Ishikawa (cell line): ENCODE measurements at regions not wholly inside any gene's neighbourhood (a gene's known extent, or its start where the extent isn't known, plus 50 kb on each side); places are given as distances from the start of the nearest gene placed in this dataset.

ENCODE experiments used
- CEBPB ChIP-seq: IDR thresholded peaks from 2 replicates; pipeline ENCODE4 v1.6.1; 2012
- EP300 ChIP-seq: IDR thresholded peaks from 2 replicates; pipeline ENCODE4 v1.6.1; 2012; ENCODE audit warnings: borderline replicate concordance
- TF ChIP-seq, protein P1 (sequence below): IDR thresholded peaks from 2 replicates; pipeline ENCODE4 v1.6.1; 2012

DNA sequence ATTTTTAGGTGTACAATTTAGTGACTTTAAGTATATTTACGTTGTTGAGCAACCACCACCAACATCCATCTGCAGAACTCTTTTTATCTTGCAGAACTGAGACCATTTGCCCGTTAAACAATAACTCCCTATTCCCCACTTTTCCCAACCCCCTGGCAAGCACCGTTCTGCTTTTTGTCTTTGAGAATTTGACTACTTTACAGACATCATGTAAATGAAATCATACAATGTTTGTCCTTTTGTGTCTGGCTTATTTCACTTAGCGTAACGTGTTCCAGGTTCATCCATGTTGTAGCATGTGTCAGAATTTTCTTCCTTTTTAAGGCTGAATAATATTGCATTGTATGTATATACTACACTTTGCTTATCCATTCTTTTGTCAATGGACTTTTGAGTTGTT, 201.5 kb downstream of the DACT1 start:
- TF ChIP-seq, protein P1, sequence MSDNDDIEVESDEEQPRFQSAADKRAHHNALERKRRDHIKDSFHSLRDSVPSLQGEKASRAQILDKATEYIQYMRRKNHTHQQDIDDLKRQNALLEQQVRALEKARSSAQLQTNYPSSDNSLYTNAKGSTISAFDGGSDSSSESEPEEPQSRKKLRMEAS: no peak
- TF ChIP-seq EP300 (no peak), CEBPB (no peak)
